NCI-H748 (cell line): ENCODE measurements at regions not wholly inside any gene's neighbourhood (a gene's known extent, or its start where the extent isn't known, plus 50 kb on each side); places are given as distances from the start of the nearest gene placed in this dataset.

Experiments
- DNase-seq: peaks from one replicate; lab custom pipeline; 2025; ENCODE audit not compliant: unreplicated experiment; lab: John Stamatoyannopoulos, UW

GRCh38 chr7:136186281-136186680 lies 209.1 kb upstream of the MTPN start:
- DNase-seq: no peak

GRCh38 chr7:136184719-136185118 lies 207.6 kb upstream of the MTPN start:
- DNase-seq: no peak

- DNase-seq: no peak
These were observed 206.8 kb upstream of the MTPN start for GRCh38 chr7:136183981-136184380.

GRCh38 chr7:136180984-136181383 lies 203.8 kb upstream of the MTPN start:
- DNase-seq: no peak

GRCh38 chr7:136179851-136180721 lies 202.9 kb upstream of the MTPN start:
- no peak for DNase-seq

GRCh38 chr7:136179154-136179553 lies 202.0 kb upstream of the MTPN start:
- no peak for DNase-seq

GRCh38 chr7:136174477-136175125 lies 197.4 kb upstream of the MTPN start:
- no peak for DNase-seq

- no peak for DNase-seq
These were observed 196.7 kb upstream of the MTPN start for GRCh38 chr7:136173874-136174273.

GRCh38 chr7:136171233-136171632 lies 194.1 kb upstream of the MTPN start:
- DNase-seq: no peak

GRCh38 chr7:136168821-136169220 lies 191.7 kb upstream of the MTPN start:
- no peak for DNase-seq

- DNase-seq: no peak
These were observed 190.8 kb upstream of the MTPN start for GRCh38 chr7:136167991-136168390.

- no peak for DNase-seq
These were observed 189.4 kb upstream of the MTPN start for GRCh38 chr7:136166521-136166920.

GRCh38 chr7:136163340-136163801 lies 186.2 kb upstream of the MTPN start:
- no peak for DNase-seq

GRCh38 chr7:136150311-136150710 lies 173.2 kb upstream of the MTPN start:
- DNase-seq: no peak

GRCh38 chr7:136148920-136149319 lies 171.8 kb upstream of the MTPN start:
- no peak for DNase-seq

- DNase-seq: no peak
These were observed 169.8 kb upstream of the MTPN start for GRCh38 chr7:136146925-136147324.

- DNase-seq: no peak
These were observed 167.0 kb upstream of the MTPN start for GRCh38 chr7:136144182-136144581.

GRCh38 chr7:136143271-136143670 lies 166.1 kb upstream of the MTPN start:
- no peak for DNase-seq

- DNase-seq: no peak
These were observed 165.4 kb upstream of the MTPN start for GRCh38 chr7:136142583-136142982.

- no peak for DNase-seq
These were observed 163.3 kb upstream of the MTPN start for GRCh38 chr7:136140469-136140868.

GRCh38 chr7:136139417-136139816 lies 162.3 kb upstream of the MTPN start:
- no peak for DNase-seq

- DNase-seq: no peak
These were observed 161.8 kb upstream of the MTPN start for GRCh38 chr7:136138991-136139390.
